AG10803 (cell line): ENCODE measurements at regions not wholly inside any gene's neighbourhood (a gene's known extent, or its start where the extent isn't known, plus 50 kb on each side); places are given as distances from the start of the nearest gene placed in this dataset.
A peak's percentile ranks its signal among the peaks of the same experiment; 100 is the strongest.

Experiments used
- DNase-seq: peaks from one replicate; pipeline ENCODE4 v3.0.0; 2010; ENCODE audit warnings: low read depth
- H3K4me3 ChIP-seq: 2 replicates; pipeline ENCODE4 v1.5.1; 2011; ENCODE audit warnings: mild to moderate bottlenecking, low read length, control low read depth
- CTCF ChIP-seq: conservative IDR thresholded peaks from 2 replicates; pipeline ENCODE4 v1.5.1; 2011; ENCODE audit warnings: mild to moderate bottlenecking, low read length, control low read depth, inconsistent platforms

GRCh38 chr11:119545978-119546915 is 123.3 kb upstream of the THY1 start:
- no peak overlapping the region for H3K4me3 ChIP-seq
- no peak for TF ChIP-seq CTCF
- no peak for DNase-seq

DNA sequence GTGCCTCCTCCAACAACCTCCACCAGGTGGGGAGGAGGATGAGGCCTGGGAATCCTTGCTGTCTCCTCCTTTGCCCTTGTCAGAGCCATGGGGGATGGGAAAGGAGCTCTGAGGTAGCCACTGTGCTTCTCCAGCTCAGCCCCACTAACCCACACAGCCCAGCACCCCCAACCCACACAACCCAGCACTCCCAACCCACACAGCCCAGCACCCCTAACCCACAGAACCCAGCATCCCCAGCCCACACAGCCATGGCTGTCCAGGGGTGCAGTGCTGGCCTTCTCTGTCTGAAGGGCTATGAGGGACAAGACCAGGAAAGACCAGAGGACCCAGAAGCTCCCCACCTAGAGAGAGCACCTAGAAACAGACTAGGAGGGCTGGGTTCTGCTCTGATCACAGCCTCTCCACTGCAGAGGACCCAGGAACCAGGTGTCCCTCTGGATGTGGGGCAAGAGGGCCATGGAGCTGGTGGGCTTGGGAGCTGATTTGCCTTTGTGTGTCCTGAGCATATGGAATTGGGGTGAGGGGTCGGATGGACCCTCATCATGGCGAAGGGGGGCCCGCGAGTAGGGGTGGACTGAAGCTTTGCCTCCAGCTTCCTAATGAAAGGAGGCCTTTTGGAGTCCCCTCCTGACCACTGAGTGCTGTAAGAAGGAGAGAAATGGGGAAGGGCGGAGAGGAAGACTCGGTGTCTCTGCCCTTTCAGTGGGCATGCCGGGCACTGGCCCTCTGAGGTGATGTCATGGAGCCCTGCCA is 117.6 kb upstream of the THY1 start:
- DNase-seq = no peak
- no peak overlapping the region for H3K4me3 ChIP-seq
- no peak for TF ChIP-seq CTCF

DNA sequence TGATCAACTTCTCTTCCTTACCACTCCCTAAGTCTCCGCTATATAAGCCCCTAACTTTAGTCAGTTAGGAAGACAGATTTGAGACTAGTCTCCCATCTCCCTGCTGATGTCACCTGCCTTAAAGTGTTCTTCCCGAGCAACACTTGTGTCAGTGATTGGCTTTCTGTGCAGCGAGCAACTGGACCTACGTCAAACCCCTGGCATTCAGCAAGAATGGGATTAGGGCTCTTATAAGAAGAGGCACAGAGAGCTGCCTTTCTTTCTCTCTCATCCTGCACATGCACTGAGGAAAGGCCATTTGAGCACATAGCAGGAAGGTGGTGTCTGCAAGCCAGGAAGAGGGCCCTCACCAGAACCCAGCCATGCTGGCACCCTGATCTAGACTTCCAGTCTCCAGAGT is 116.6 kb upstream of the THY1 start:
- DNase-seq = no peak
- no peak for TF ChIP-seq CTCF
- H3K4me3 ChIP-seq = no peak overlapping the region

GRCh38 chr11:119538753-119539152 is 115.8 kb upstream of the THY1 start:
- no peak overlapping the region for H3K4me3 ChIP-seq
- TF ChIP-seq CTCF = no peak
- DNase-seq = peak; percentile 42

- no peak overlapping the region for H3K4me3 ChIP-seq
- no peak for TF ChIP-seq CTCF
- DNase-seq = no peak
Observed at GRCh38 chr11:119537306-119538253, 114.6 kb upstream of the THY1 start.

DNA sequence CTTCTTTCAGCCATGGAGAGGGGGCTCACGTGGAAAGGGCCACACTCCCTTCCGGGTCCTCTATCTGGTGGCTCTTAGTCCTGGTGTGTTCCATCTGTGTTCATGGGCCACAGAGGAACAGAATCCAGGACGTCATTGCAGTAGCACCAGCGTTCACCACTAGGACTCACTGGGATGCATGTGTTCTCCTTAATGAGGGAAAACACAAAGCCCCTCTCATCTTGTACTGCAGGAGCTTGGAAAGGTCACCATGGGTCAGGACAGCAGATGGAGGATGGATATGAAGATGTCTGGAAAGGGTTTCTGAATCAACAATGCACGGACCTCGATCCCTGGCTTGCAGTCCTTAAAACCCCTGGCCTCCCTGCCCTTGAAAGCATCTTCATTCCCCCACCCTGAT is 113.8 kb upstream of the THY1 start:
- DNase-seq = no peak
- TF ChIP-seq CTCF = no peak
- no peak overlapping the region for H3K4me3 ChIP-seq
